ENCODE measurements at regions not wholly inside any gene's neighbourhood (a gene's known extent, or its start where the extent isn't known, plus 50 kb on each side); places are given as distances from the start of the nearest gene placed in this dataset.

DNA sequence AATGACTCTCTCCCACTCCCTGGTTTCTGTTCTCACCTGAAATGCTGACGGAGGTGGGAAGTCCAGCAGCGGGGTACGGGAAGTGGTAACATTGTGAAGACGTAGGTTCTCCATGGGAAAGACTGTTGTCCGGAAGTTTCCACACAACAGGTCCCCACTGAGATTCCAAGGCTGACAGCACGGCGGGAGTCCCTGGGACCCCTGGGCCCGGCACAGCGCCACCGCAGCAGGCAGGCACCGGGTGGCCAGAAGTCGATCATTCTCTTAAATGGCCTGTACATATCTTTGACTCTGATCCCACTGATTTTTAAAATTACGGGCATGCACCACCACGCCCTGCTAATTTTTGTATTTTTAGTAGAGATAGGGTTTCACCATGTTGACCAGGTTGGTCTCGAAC lies 201.0 kb upstream of the SALL3 start:
- no peak for DNase-seq
- TF ChIP-seq, protein P1, sequence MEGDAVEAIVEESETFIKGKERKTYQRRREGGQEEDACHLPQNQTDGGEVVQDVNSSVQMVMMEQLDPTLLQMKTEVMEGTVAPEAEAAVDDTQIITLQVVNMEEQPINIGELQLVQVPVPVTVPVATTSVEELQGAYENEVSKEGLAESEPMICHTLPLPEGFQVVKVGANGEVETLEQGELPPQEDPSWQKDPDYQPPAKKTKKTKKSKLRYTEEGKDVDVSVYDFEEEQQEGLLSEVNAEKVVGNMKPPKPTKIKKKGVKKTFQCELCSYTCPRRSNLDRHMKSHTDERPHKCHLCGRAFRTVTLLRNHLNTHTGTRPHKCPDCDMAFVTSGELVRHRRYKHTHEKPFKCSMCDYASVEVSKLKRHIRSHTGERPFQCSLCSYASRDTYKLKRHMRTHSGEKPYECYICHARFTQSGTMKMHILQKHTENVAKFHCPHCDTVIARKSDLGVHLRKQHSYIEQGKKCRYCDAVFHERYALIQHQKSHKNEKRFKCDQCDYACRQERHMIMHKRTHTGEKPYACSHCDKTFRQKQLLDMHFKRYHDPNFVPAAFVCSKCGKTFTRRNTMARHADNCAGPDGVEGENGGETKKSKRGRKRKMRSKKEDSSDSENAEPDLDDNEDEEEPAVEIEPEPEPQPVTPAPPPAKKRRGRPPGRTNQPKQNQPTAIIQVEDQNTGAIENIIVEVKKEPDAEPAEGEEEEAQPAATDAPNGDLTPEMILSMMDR (IDR thresholded peaks at IDR 0.05), result no peak
- Mint-ChIP-seq H3K36me3 (ENCODE audit: low read depth) (no peaks in the 10 kb centered on the region), H3K9me3 (no peaks in the 10 kb centered on the region), H3K27ac (no peak overlapping the region), H3K4me3 (no peak overlapping the region), H3K4me1 (peaks cover 5% of the 10 kb centered on the region), H3K27me3 (ENCODE audit: low read depth, poor library complexity) (peaks cover 11% of the 10 kb centered on the region)

DNA sequence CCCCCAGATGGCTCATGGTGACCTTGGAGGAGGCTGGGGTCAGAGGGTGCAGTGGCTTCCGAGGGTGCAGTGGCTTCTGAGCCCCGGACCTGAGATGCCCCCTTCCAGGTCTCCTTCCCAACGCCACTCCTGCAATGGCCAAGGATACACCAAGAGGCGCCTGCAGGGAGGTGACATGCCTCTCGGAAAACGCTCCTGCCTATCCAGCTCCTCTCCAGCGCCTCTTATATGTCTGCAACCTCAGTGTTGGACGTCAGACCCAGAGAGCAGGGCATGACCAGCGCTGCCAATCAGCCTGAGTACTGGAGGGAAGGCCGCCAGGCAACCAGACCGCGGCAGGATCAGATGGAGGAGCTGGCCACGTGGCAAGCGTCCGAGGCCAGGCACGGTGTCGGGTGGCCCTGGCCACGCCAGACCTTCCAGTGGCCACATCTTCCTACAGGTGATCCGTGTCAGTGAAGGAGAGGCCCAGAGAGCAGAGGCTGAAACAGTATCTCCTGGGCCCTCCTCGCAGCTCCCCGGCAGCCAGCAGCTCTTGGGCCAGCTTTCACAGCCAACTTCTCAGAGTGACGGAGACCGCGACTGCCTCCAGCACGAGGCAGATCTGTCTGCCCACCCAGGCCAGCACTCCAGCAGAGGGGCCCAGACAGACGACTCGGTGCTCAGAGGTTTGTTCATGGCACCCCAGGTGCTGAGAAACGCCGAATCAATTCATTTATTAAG lies 199.5 kb upstream of the SALL3 start:
- H3K27ac Mint-ChIP-seq, result peak overlapping the region; percentile 29
- no peaks in the 10 kb centered on the region for H3K4me1 Mint-ChIP-seq
- no peak overlapping the region for H3K4me3 Mint-ChIP-seq
- no peaks in the 10 kb centered on the region for H3K9me3 Mint-ChIP-seq
- H3K36me3 Mint-ChIP-seq (ENCODE audit: low read depth), result no peaks in the 10 kb centered on the region
- peaks cover 11% of the 10 kb centered on the region for H3K27me3 Mint-ChIP-seq (ENCODE audit: low read depth, poor library complexity)
- DNase-seq, result no peak
- TF ChIP-seq, protein P1 (IDR thresholded peaks at IDR 0.05), result no peak

DNA sequence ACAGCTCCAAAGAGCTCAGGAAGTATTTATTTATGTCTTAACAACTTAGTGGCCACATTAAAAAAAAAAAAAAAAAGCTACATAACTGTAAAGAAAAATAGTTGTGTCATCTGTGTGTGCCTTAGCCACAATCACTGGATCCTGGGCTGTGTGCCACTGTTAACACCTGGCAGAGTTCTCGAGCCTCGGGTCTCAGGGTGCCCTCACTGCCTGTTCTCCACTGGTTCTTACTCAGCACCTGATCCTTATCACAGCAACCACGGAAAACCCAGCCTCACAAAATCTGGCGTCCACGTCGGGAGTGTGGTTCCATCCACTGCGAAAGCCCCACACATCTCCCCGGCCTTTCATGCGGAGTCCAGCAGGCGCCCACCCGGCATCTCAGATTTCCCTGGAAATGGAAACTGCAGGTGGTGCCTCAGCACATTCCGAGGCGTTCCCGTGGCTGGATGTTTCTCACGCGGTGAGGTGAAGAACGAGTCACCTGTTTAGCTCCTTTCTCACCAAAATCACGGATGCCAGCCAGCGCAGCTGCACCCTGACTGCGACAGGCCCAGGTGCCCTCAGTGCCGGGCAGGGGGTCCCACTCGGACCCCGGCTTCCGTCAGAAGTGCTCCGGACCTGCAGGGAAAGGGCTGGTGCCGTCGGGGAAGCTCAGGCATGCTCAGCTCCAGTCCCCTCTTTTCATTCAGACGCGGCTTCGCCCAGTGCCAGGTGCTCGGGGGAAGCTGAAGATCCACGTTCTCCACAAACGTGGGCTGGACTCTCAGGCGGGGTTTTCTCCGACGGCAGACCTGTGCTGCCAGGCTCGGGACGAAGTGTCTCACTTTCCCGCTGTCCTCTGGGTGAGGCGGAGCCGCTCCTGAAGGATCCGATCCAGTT lies 198.7 kb upstream of the SALL3 start:
- H3K27me3 Mint-ChIP-seq (ENCODE audit: low read depth, poor library complexity), result peaks cover 11% of the 10 kb centered on the region
- no peaks in the 10 kb centered on the region for H3K4me1 Mint-ChIP-seq
- H3K9me3 Mint-ChIP-seq, result no peaks in the 10 kb centered on the region
- no peak for DNase-seq
- TF ChIP-seq, protein P1 (IDR thresholded peaks at IDR 0.05), result no peak
- no peak overlapping the region for H3K4me3 Mint-ChIP-seq
- H3K36me3 Mint-ChIP-seq (ENCODE audit: low read depth), result no peaks in the 10 kb centered on the region
- H3K27ac Mint-ChIP-seq, result no peak overlapping the region

DNA sequence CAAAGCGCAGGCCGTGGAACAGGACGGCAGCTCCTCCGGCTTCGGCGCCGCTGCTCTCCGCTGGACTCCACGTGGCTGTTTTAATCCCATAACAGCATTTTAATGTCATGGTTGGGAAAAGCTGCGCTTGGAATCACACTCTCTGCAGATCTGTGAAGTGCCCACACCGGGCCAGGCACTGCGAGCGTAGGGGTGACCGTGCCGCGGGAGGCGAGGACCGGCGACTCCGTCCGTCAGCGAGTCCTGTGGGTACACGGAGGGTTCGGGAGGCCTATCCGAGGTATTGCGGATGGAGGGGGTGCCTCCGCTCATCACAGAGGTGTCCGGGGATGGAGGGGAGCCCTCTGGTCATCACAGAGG lies 198.0 kb upstream of the SALL3 start:
- H3K27me3 Mint-ChIP-seq (ENCODE audit: low read depth, poor library complexity), result peaks cover 7% of the 10 kb centered on the region
- H3K9me3 Mint-ChIP-seq, result no peaks in the 10 kb centered on the region
- H3K27ac Mint-ChIP-seq, result no peak overlapping the region
- DNase-seq, result no peak
- no peaks in the 10 kb centered on the region for H3K4me1 Mint-ChIP-seq
- H3K4me3 Mint-ChIP-seq, result no peak overlapping the region
- TF ChIP-seq, protein P1 (IDR thresholded peaks at IDR 0.05), result no peak
- H3K36me3 Mint-ChIP-seq (ENCODE audit: low read depth), result no peaks in the 10 kb centered on the region

DNA sequence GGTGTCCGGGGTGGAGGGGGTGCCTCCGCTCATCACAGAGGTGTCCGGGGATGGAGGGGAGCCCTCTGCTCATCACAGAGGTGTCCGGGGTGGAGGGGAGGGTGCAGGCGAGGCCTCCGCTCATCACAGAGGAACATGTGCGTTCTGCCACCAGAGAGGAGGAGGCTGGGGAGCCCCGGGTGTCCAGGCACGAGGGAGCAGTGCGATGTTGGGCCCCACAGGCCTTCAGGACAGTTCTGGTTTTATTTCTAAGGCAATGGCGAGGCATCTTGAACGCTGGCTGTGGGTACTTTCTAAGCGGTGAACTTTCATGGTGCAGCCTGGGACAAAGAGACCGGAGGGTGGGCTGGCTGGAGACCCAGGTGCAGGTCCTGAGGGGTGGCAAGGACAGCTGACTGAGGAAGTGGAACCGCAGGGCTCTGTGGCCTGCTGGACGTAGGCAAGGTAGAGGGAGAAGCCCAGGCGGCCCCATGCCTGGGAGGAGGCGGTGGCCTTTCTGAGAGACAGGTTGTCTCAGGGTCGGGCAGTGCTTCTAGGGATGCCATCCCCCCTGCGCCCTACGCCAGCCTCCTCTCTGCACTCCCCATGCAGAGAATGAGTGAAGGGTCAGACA lies 196.6 kb upstream of the SALL3 start:
- Mint-ChIP-seq H3K9me3 (no peaks in the 10 kb centered on the region), H3K36me3 (ENCODE audit: low read depth) (no peaks in the 10 kb centered on the region), H3K27ac (no peak overlapping the region), H3K4me3 (no peak overlapping the region), H3K4me1 (no peaks in the 10 kb centered on the region), H3K27me3 (ENCODE audit: low read depth, poor library complexity) (peaks cover 3% of the 10 kb centered on the region)
- TF ChIP-seq, protein P1 (IDR thresholded peaks at IDR 0.05), result no peak
- no peak for DNase-seq
